ENCODE measurements at regions not wholly inside any gene's neighbourhood (a gene's known extent, or its start where the extent isn't known, plus 50 kb on each side); places are given as distances from the start of the nearest gene placed in this dataset.
A peak's percentile ranks its signal among the peaks of the same experiment; 100 is the strongest.

DNA sequence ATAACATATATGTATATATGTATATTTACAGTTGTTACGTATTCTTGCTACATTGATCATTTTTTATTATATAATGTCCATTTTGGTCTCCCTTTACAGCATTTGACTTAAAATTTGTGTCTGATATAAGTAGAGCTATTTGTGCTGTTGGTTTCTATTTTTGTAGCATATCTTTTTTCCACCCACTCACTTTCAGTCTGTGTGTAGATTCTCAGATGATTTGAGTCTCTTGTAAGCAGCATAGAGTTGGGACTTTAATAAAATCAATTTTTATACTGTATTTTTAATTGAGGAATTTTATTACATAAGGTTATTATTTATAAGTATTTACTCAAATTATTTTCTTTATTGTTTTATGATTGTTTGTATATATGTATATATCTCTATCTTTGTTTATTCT is 1293.7 kb downstream of the TMEM121 start:
- no peak for DNase-seq (ENCODE audit: low spot score)

DNA sequence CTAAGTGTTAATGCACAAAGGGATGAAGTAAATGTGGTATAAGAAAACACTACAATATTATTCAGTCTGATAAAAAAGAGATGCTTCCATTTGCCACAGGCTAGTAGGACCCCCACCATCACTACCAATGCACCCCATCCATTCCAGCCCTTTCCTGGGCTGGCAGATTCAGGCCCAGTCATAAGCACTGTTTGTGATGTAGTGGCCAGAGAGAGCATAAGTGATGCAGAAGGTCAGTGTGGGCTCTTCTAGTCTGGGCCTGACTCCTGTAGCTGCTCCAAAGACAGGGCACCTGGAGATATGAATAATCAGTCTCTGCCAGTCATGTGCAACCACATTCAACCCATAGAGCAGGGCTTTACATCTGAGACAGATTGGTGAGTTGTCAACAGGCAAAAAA is 1294.7 kb downstream of the TMEM121 start:
- no peak for DNase-seq (ENCODE audit: low spot score)

DNA sequence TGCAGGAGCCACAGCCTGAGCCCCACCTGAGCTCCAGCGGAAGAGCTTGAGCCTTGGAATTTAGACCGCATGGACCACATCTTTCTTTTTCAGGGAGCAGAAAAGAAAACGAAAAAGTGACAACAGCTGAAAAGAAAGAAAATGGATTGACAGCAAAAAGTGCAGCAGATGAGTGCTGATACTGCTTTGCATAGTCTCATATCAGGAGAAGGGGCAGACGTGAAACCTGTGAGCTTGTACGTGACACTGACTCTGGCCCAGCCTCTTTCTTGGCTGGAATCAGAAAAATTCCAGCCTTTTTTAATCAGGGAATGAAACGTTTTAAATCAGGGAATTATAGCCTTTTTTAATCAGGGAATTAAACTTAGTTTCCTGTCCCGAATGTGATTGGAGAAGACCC is 1296.5 kb downstream of the TMEM121 start:
- no peak for DNase-seq (ENCODE audit: low spot score)

DNA sequence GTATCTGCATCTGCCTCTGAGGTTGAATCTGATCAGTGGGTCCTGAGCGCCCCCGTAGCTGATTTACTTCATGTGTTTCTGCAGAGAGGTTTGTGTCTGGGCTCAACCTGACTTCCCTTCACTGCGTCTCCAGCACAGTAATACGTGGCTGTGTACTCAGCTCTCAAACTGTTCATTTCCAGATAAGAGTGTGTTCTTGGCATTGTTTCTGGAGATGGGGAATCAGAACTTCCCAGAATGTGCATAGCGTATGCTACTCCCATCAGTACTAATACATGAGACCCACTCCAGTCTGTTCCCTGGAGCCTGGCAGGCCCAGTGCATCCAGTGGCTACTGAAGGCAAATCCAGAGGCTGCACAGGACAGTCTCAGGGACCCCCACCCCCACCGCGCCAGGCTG is 1297.2 kb downstream of the TMEM121 start:
- DNase-seq (ENCODE audit: low spot score), result no peak

DNA sequence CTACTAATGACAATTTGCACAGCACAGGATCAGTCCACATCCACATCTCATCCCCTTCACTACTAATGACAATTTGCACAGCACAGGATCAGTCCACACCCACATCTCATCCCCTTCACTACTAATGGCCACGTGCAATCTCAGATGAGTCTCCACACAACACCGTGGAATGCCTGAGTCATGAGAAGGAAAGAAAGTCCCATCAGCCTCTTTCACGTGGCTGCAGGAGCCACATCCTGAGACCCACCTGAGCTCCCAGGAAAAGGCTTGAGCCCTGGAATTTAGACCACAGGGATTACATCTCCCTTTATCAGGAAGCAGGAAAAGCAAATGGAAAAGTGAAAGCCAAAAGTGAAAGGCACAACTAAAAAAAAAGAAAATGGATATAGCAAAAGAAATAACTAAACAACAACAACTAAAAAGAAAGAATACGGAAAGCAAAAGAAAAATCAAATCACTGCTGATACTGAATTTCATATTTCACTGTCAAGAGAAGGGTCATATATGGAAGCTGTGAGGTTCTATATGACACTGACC is 1300.5 kb downstream of the TMEM121 start:
- DNase-seq (ENCODE audit: low spot score), result no peak

DNA sequence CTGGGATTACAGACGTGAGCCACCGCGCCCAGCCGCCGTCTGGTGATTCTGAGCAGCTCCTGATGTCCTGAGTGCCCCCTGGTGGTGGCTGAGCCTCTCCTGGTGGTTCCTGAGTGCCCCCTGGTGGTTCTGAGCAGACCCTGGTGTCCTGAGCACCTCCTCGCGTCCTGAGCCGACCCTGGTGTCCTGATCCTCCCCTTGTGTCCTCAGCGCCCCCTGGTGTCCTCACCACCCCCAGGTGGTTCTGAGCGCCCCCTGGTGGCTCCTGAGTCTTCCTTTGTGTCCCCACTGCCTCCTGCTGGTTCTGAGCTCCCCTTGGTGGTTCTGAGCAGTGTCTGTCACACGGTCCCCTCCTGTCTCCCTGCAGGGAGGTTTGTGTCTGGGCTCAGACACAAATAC is 1304.9 kb downstream of the TMEM121 start:
- no peak for DNase-seq (ENCODE audit: low spot score)

DNA sequence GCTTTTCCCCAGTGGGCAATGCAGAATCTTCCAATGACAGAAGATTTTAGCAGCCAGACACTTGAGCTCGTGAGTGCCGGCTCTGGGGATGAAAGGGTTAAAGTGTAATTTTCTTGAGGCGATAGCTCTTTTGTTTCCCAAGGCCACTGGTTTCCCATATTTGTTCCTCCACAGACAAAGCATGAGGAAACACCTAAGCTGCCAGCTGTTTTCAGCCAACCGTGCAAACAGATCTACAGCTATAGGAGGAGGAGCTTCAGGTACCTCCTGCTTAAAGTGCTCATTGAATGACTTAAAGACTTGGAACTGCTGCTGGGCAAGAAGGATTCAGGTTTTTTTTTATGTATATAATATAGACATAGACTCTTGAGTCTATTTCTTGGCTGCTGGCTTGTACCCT is 1311.5 kb downstream of the TMEM121 start:
- DNase-seq (ENCODE audit: low spot score), result no peak

DNA sequence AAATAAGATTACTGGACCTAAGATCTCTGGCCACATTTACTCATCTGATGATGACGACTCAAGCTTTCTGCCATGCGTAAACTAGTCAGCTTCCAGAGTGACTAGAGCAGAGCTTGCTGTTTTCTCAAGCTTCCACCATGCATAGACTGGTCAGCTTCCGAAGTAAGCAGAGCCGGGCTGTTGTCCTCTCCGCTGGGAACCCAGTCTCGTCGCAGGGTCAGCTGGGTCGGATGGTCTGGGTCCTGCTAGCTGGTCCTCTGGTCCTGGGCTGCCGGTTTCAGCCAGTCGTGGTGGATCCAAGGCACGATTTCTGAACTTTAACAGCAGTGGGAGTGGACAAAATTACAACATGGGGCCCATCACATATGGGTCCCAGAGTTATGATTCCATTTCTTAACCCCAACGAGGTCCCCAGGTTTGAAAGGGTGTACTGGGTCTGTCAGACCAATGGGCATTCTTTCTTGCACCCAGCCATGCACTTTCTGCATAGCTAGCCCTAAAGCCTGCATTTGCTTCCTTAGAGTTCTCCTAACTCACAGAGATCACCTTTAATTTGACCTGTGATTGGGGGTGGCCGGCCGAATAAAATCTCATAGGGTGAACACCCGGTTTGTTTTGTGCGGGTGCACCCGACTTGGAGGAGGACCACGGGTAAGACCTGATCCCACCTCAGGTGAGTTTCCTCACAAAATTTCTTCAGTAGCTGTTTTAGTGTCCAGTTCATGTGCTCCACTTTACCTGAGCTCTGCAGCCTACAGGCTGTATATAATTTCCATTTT is 1312.8 kb downstream of the TMEM121 start:
- DNase-seq (ENCODE audit: low spot score), result no peak

DNA sequence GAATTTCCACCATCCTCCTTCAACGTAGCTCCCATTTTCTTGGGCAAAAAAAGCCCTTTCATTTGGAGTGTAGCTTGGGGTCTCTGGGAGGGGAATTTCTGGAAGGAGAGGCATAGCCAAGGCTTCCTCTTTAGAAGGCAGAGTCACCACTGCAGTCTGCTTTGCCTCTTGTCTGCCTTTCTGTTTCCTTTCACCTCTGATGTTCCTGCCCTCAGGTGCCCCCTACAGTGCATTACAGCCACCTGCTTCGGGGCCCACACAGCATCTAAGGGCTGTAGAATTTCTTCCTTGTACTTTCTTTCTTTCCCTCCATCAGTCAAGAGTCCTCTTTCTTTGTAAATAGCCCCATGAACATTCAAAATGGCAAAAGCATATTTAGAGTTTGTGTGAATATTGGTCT is 1313.9 kb downstream of the TMEM121 start:
- DNase-seq (ENCODE audit: low spot score), result no peak

DNA sequence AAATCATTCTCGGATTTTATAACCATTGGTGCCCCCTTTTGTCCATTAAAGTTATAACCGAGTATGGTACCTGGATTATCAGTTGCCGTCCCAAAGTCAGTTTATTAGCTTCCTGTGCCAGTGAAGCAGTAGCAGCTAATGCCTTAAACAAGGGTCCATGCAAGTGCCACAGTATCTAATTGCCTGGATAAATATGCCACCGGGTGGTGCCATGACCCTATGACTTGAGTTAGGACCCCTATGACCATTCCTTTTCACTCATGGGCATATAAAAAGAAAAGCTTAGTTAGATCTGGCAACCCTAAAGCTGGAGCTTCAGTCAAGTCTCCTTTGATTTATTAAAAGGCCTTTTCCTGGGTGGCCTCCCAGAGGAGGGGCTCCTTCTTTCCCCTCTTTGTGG is 1314.6 kb downstream of the TMEM121 start:
- no peak for DNase-seq (ENCODE audit: low spot score)

DNA sequence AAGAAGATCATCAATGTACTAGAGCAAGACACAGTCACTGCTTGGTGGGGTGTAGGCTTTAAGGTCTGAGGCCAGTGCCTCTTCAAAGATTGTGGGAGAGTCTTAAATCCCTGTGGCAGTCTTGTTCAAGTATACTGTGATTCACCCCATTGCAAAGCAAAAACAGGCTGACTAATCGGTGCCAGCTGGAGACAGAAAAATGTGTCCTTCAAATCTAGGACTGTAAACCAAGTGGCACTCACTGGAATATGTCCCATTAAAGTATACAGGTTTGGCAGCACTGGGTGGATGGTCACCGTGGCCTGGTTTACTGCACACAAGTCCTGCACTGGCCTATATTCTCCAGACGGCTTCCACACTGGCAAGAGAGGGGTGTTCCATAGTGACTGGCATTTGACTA is 1315.3 kb downstream of the TMEM121 start:
- no peak for DNase-seq (ENCODE audit: low spot score)

DNA sequence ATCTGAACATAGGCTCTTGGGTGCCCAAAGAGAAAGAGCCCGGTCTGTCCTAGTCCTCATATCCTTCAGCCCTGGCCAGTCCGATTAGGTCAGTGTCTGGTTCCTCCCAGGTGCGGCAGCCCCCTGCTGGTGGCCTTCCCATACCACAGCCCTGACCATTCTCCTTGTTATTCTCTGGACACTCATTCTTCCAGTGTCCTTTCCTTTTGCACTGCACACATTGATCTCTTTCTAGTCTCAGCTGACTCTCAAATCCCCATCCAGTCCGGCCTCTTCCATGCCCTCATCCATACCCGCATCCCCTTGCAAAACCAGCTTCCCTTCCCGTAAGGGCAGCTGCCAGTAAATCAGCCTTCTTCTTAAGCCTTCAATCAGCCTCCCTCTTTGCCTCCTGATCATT is 1316.3 kb downstream of the TMEM121 start:
- no peak for DNase-seq (ENCODE audit: low spot score)

DNA sequence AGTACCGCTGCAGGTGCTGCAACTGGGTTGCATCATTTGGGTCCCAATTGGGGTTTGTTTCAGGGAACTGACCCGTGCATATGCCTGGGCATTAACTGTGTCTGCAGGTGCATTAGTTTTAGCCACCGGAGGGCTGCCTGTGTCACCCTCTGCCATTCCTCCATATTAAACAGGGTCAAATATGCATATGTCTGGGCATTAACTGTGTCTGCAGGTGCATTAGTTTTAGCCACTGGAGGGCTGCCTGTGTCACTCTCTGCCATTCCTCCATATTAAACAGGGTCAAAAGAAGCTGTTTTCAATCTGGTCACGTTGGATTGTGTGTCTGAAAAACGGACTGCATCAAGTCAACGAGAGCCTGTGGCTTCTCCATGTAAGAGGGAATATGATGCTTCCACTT is 1317.0 kb downstream of the TMEM121 start:
- no peak for DNase-seq (ENCODE audit: low spot score)

DNA sequence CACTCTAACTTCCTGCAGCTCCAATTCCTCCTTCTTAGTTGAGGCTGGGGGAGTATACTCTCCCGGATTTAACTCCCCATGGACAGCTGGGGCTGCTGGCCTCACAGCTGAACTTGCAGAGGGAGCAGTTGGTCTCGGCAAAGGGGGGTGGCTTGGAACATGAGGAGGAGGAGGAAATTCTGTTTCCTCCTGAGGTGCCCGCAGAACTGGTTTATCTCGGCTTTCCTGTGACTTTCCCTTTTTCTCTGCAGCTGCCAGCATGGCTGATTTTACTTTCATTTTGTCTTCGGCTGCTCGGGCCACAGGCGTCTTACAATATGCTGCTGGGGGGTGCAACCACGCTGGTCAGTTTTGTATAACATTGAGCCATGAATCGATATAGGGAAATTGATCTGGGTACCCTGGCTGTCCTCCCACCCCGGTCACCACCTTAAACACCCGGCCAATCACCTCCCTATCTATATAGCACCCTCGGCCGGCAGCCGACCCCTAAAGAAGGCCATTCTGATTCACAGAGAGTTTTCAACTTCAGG is 1317.6 kb downstream of the TMEM121 start:
- DNase-seq (ENCODE audit: low spot score), result peak; percentile 12

DNA sequence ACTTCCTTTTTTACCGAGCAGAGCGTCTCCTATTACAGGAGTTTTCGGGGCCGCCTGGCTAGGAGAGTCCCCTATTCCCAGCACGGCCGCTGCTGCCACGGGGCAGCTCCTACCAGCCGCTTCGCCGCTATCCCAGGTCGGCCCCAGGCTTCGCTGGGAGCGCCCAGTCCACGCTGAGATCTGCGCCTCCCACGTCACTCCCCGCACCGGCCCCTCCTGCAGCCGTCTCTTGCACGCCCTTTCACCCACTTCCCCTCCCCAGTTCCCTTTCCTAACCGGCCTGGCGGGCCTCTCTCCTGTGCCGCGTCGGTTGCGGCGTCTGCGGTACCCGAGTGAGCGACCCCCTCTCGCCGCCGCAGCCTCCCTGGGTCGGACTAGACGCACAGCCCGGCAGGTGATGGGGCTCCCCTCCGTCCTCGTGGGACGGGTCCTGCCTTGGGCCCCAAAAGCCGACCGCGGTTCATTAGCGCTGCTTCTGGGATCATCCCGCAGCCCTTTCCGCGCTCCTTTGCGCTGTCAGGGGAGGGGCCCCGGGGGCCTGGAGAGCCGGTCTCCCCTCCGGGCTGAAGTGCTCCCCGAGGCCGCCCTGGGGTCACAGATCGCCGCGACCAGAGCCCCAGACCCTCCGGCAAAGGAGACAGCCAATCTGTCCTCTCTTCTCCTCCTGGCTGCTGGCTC is 1318.4 kb downstream of the TMEM121 start:
- DNase-seq (ENCODE audit: low spot score), result peak; percentile 68

DNA sequence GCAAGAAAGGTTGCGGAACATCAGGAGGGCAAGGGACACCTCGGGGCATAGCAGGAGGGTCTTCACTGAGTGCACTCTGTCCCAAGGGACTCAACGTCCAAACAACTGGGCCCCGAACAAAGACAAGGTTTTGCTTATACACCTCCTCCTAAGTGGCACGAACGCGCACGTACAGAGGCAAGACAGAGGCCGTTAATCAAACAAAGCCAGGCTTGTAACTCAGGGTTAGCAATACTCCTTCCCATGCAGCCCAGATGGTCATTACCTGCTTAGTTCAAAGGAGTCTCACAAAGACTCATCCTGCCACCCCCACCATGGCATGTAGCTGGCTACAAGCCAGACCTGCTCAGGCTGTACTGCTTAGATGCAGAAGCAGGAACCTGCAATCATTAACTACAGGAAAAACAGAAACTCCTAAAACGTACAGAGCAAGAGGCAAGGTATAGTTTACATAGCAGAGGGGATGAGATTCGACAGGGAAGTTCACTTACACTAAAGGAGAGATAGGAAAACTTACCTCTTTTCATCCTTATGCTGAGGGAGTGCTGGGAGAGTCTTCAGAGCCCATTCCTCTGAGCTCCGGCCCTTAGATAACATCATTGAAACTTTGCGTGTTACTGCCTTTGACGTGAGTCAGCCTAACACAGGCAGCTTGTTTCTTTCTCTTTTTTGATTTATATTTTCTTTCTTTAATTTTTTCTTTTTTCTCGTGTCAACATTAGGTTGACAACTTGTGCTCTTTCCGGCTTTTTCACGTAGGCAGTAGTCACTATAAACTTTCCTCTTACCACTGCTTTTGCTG is 1319.1 kb downstream of the TMEM121 start:
- DNase-seq (ENCODE audit: low spot score), result no peak

DNA sequence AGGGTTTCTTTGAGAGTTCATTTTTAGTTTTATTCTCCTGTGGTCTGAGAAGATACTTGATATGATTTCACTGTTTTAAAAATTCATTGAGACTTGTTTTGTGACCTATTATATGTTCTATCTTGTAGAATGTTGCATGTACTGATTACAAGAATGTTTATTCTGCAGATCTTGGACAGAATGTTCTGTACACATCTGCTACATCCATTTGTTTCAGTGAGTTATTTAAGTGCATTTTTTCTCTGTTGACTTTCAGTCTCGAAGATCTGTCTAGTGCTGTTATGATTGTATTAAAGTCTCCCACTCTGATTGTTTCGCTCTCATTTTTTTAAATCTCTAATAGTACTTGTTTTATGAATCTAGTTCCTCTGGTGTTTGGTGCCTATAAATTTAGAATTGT is 1319.8 kb downstream of the TMEM121 start:
- DNase-seq (ENCODE audit: low spot score), result no peak

DNA sequence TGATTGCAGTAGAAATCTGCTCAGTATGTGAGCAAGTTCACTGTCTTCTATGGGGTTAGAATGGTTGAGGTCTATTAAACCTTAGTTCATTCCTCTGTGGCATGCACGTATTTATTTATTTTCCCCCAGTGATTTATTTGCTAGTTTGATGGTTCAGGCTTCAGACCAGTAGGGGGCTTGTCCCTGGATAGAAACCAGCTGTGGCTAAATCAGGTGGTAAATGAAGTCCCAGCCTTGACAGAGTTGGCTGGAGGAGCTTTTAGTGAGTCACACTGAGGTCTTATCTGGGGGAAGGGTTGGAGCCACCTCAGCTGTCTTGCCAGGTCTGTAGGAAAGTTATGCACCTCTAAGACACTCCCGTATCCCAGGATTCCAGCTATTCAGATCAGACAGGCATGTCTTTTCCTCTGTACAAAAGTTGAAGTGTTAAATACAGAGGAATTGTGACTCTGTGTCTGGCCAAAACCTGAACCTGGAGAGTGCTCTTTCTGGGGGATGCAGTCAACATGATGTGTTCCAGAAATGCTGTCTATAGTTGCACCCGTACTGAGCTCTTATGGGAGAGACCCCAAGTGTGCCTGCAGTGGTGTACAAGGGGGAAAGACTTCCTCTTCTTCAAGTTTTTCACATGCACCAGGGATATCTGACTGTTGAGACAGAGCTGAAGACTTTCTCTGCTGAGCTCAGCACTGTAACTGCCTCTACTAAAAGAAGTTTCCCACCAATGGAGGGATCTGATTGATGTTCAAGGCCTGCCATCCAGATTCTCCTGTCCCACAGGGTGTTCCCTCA is 1322.1 kb downstream of the TMEM121 start:
- DNase-seq (ENCODE audit: low spot score), result no peak

DNA sequence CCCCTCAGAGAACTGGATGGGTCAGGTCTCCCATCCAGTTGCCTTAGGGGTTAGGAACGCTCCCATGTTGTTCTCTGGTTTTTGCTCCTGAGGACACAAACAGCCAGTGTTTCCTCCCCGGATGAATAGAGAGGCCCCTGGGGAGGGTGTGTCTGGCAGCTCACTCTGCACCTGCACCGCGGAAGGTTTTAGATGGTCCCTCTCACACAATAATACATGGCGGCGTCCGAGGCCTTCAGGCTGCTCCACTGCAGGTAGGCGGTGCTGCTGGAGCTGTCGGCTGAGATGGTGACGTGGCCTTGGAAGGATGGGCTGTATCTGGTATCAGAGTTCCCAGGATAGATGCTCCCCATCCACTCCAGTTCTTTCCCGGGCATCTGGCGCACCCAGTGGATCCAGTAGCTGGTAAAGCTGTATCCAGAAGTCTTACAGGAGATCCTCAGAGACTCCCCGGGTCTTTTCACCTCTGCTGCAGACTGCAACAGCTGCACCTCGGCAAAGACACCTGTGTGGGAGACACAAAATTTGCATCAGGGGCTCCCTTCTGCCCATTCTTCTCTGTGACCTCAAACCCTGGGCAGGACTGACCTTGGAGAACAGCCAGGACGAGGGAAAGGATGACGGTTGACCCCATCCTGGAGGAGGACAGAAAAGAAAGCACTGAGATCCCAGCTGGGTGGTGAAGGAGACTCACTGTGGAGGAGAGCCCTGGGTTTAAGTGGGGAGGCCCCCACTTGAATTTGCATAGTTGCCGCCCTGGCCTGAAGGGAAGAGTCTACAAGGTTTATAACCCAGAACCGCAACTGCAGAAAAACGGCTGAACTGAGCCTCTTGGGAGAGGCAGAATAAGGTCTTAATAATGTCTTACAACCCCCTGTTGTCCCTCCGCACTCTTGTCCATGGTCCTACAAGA is 1324.8 kb downstream of the TMEM121 start:
- no peak for DNase-seq (ENCODE audit: low spot score)

DNA sequence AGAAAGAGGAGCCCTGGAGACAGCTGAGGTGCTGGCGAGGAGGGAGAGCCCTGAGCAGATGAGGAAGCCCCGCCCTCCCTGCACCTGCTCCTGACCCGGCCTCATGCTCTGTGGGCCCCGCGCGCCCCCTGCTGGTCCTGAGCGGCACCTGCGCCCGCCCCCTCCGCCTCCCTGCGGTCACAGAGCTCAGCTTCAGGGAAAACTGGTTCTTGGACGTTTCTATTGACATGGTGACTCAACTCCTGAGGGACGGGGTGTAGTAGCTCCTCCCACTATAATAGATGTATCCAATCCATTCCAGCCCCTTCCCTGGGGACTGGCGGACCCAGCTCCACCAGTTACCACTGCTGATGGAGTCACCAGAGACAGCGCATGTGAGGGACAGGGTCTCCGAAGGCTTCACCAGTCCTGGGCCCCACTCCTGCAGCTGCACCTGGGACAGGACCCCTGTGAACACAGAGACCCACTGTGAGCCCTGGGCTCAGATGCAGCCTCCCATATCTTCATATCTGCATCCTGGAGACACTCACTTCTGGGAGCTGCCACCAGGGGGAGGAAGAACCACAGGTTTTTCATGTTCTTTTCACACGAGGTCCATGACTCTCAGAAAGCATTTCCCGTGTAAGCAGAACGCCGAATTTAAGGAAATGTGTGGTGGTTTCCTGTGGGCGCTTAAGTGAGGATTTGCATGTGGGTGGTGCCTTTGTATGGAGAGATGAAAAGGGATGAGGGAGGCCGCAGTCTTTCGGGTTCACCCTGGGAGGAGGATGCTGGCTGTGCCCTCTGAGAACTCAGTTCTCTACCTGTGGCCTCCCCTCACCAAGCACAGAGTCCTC is 1346.4 kb downstream of the TMEM121 start:
- DNase-seq (ENCODE audit: low spot score), result no peak

Measured in Ammon's horn (tissue), 1 donor.